SK-N-MC (cell line): ENCODE measurements at regions not wholly inside any gene's neighbourhood (a gene's known extent, or its start where the extent isn't known, plus 50 kb on each side); places are given as distances from the start of the nearest gene placed in this dataset.

ENCODE experiments used
- EZH2 ChIP-seq: fragments of 200-600 bp; sonication (generic); IDR thresholded peaks from one replicate; pipeline ENCODE4 v1.6.1; 2017; ENCODE audit warnings: antibody characterized with exemption
- POLR2AphosphoS5 ChIP-seq: IDR thresholded peaks from 2 replicates; pipeline ENCODE4 v1.6.1; 2012; ENCODE audit warnings: mild to moderate bottlenecking, low read depth, low read length, borderline replicate concordance

- TF ChIP-seq POLR2AphosphoS5 = no peak
- TF ChIP-seq EZH2 = no peak
These were observed 76.3 kb upstream of the TRIM2 start for GRCh38 chr4:153127760-153128494.
